ENCODE measurements at regions not wholly inside any gene's neighbourhood (a gene's known extent, or its start where the extent isn't known, plus 50 kb on each side); places are given as distances from the start of the nearest gene placed in this dataset.

DNA sequence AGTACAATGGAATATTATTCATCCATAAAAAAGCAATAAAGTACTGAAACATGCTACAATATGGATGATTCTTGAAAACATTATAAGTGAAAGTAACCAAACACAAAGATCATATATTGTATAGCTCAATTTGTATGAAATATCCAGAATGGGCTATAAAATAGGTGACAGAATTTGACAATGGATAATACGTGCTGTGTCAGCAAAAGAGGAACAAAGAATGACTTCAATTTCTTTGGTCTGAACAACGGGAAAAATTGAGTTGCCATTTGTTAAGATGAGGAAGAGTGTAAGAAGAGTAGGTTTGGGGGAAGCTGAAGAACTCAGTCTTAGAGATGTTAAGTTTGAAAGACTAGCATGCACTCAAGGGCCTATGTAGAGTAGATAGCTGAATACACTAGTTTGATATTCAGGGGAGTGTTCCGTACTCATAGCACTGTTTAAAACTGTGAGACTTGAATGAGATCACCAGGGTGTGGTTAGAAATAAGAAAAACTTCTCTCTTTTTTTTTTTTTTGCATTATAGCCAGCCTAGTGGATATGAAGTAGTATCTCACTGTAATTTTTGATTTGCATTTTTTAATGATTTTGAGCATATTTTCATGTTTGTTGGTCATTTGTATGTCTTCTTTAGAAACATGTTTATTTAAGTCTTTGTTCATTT lies 213.6 kb downstream of the NR4A2 start:
- POLR2A ChIA-PET, result no interaction called here
- no TSS peak for BruUV-seq (replicated peaks)
- Histone ChIP-seq H3K36me3 (ENCODE audit: control insufficient read depth, insufficient read depth, low read length) (no peaks in the 10 kb centered on the region; the same call in 1 of the 2 replicates), H3K9me3 (peaks cover 5% of the 10 kb centered on the region; the same call in 1 of the 2 replicates), H3K4me3 (ENCODE audit: low read depth, low read length) (no peak overlapping the region), H3K27me3 (replicated peaks; ENCODE audit: control insufficient read depth, insufficient read depth, low read length) (no peaks in the 10 kb centered on the region), H3K4me1 (no peaks in the 10 kb centered on the region)
- CTCF ChIA-PET, result no interaction called here
- Mint-ChIP-seq H3K36me3 (ENCODE audit: insufficient read depth, unreplicated experiment) (peaks cover 7% of the 10 kb centered on the region), H3K4me3 (ENCODE audit: unreplicated experiment) (no peak overlapping the region), H3K9me3 (ENCODE audit: unreplicated experiment) (peaks cover 9% of the 10 kb centered on the region), H3K27ac (ENCODE audit: unreplicated experiment) (no peak overlapping the region), H3K4me1 (ENCODE audit: low read depth, unreplicated experiment) (no peaks in the 10 kb centered on the region), H3K27me3 (ENCODE audit: insufficient read depth, unreplicated experiment) (no peaks in the 10 kb centered on the region)
- intact Hi-C loops (cut with micrococcal nuclease; ENCODE audit: unreplicated experiment), result no loop called here
- no peak for TF ChIP-seq CTCF (IDR thresholded peaks at IDR 0.05; ENCODE audit: insufficient read depth in 1 of 2, low read depth in 1 of 2, low read length in 1 of 2, severe bottlenecking in 1 of 2, unreplicated experiment in 1 of 2)
- DNase-seq, result no peak

GRCh38 chr2:156116113-156116512 lies 216.4 kb downstream of the NR4A2 start:
- no peak overlapping the region for H3K4me3 ChIP-seq (ENCODE audit: low read depth, low read length)
- H3K36me3 ChIP-seq (ENCODE audit: control insufficient read depth, insufficient read depth, low read length), result no peaks in the 10 kb centered on the region; the same call in 1 of the 2 replicates
- H3K4me3 Mint-ChIP-seq (ENCODE audit: unreplicated experiment), result no peak overlapping the region
- no TSS peak for BruUV-seq (replicated peaks)
- TF ChIP-seq CTCF (IDR thresholded peaks at IDR 0.05; ENCODE audit: insufficient read depth in 1 of 2, low read depth in 1 of 2, low read length in 1 of 2, severe bottlenecking in 1 of 2, unreplicated experiment in 1 of 2), result no peak
- H3K4me1 Mint-ChIP-seq (ENCODE audit: low read depth, unreplicated experiment), result no peaks in the 10 kb centered on the region
- DNase-seq, result no peak
- no peak overlapping the region for H3K27ac Mint-ChIP-seq (ENCODE audit: unreplicated experiment)
- POLR2A ChIA-PET, result no interaction called here
- CTCF ChIA-PET, result no interaction called here
- peaks cover 7% of the 10 kb centered on the region for H3K36me3 Mint-ChIP-seq (ENCODE audit: insufficient read depth, unreplicated experiment)
- H3K9me3 Mint-ChIP-seq (ENCODE audit: unreplicated experiment), result peaks cover 9% of the 10 kb centered on the region
- intact Hi-C loops (cut with micrococcal nuclease; ENCODE audit: unreplicated experiment), result no loop called here
- no peaks in the 10 kb centered on the region for H3K4me1 ChIP-seq
- H3K9me3 ChIP-seq, result peaks cover 5% of the 10 kb centered on the region; the same call in 1 of the 2 replicates
- no peaks in the 10 kb centered on the region for H3K27me3 ChIP-seq (replicated peaks; ENCODE audit: control insufficient read depth, insufficient read depth, low read length)
- no peaks in the 10 kb centered on the region for H3K27me3 Mint-ChIP-seq (ENCODE audit: insufficient read depth, unreplicated experiment)

GRCh38 chr2:156115338-156115737 lies 217.2 kb downstream of the NR4A2 start:
- intact Hi-C loops (cut with micrococcal nuclease; ENCODE audit: unreplicated experiment), result no loop called here
- H3K27ac Mint-ChIP-seq (ENCODE audit: unreplicated experiment), result no peak overlapping the region
- TF ChIP-seq CTCF (IDR thresholded peaks at IDR 0.05; ENCODE audit: insufficient read depth in 1 of 2, low read depth in 1 of 2, low read length in 1 of 2, severe bottlenecking in 1 of 2, unreplicated experiment in 1 of 2), result no peak
- H3K4me3 Mint-ChIP-seq (ENCODE audit: unreplicated experiment), result no peak overlapping the region
- POLR2A ChIA-PET, result no interaction called here
- H3K4me1 Mint-ChIP-seq (ENCODE audit: low read depth, unreplicated experiment), result no peaks in the 10 kb centered on the region
- DNase-seq, result no peak
- H3K27me3 Mint-ChIP-seq (ENCODE audit: insufficient read depth, unreplicated experiment), result no peaks in the 10 kb centered on the region
- H3K9me3 Mint-ChIP-seq (ENCODE audit: unreplicated experiment), result peaks cover 1% of the 10 kb centered on the region
- BruUV-seq (replicated peaks), result no TSS peak
- Histone ChIP-seq H3K4me1 (no peaks in the 10 kb centered on the region), H3K9me3 (peaks cover 5% of the 10 kb centered on the region; the same call in 1 of the 2 replicates), H3K4me3 (ENCODE audit: low read depth, low read length) (no peak overlapping the region), H3K27me3 (replicated peaks; ENCODE audit: control insufficient read depth, insufficient read depth, low read length) (no peaks in the 10 kb centered on the region), H3K36me3 (ENCODE audit: control insufficient read depth, insufficient read depth, low read length) (no peaks in the 10 kb centered on the region; the same call in 1 of the 2 replicates)
- CTCF ChIA-PET, result no interaction called here
- no peaks in the 10 kb centered on the region for H3K36me3 Mint-ChIP-seq (ENCODE audit: insufficient read depth, unreplicated experiment)

Data from Caco-2 (cell line).